ENCODE measurements at regions not wholly inside any gene's neighbourhood (a gene's known extent, or its start where the extent isn't known, plus 50 kb on each side); places are given as distances from the start of the nearest gene placed in this dataset.

DNA sequence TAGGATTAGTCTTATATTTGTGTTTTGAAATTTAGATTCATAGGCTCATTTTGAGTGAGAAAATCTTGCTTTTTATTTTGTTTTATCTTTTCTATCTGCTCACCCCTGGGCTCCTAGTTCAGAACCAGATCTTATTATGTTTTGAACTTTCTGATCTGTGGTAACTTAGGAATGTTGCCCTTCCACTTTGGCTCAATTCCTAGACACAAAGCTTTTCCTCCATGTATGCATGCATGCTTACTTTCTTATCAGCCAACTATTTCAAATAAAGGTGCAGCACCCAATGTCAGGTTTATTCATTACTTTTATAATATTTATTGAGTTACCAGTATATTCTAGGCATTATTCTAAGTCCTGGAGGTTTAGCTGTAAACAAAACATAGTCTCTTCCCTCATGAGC is 374.8 kb upstream of the KIAA1217 start (continued):
- TF ChIP-seq SP4 (IDR thresholded peaks at IDR 0.05; ENCODE audit: low read length) (no peak), SUZ12 (IDR thresholded peaks at IDR 0.05; ENCODE audit: low read length) (no peak), EZH2 (IDR thresholded peaks at IDR 0.05; ENCODE audit: low read depth, low read length, severe bottlenecking) (no peak)
- TF ChIP-seq, protein P1, sequence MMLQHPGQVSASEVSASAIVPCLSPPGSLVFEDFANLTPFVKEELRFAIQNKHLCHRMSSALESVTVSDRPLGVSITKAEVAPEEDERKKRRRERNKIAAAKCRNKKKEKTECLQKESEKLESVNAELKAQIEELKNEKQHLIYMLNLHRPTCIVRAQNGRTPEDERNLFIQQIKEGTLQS (IDR thresholded peaks at IDR 0.05; ENCODE audit: insufficient read depth, low read depth, low read length): no peak
